Heart right ventricle (tissue), 16 donors: ENCODE measurements at regions not wholly inside any gene's neighbourhood (a gene's known extent, or its start where the extent isn't known, plus 50 kb on each side); places are given as distances from the start of the nearest gene placed in this dataset.

Experiments
- ATAC-seq, 8 donors: fragments of 200-7000 bp; cut with Tn5 transposase; one replicate each; pipeline ENCODE4 v1.9.1; 2020; ENCODE audit warnings: mild to moderate bottlenecking in 8 of 8, moderate library complexity in 8 of 8, moderate number of reproducible peaks in 1 of 8
- DNase-seq, 2 donors: peaks; one replicate each; pipeline ENCODE4 v3.0.0-alpha.2; 2020
- H3K27ac ChIP-seq, 10 donors: fragments of 200-600 bp; sonication (generic) in 2 of 10; one replicate each; pipeline versions ENCODE4 v1.5.0 to v1.8.0; 2020 to 2022; ENCODE audit warnings: mild to moderate bottlenecking in 3 of 10
- H3K27me3 ChIP-seq, 7 donors: fragments of 200-600 bp; one replicate each; pipeline ENCODE4 v1.8.0; 2021 to 2022; ENCODE audit warnings: mild to moderate bottlenecking in 2 of 7
- H3K36me3 ChIP-seq, 9 donors: fragments of 200-600 bp; sonication (generic) in 1 of 9; one replicate each; pipeline versions ENCODE4 v1.5.0 to v1.8.0; 2020 to 2022; ENCODE audit warnings: mild to moderate bottlenecking in 2 of 9
- H3K4me1 ChIP-seq, 9 donors: fragments of 200-600 bp; sonication (generic) in 1 of 9; one replicate each; pipeline versions ENCODE4 v1.5.0 to v1.8.0; 2020 to 2022; ENCODE audit warnings: mild to moderate bottlenecking in 4 of 9
- H3K4me3 ChIP-seq, 10 donors: fragments of 200-600 bp; sonication (generic) in 2 of 10; one replicate each; pipeline versions ENCODE4 v1.5.0 to v1.8.0; 2020 to 2022; ENCODE audit warnings: mild to moderate bottlenecking in 7 of 10, moderate library complexity in 2 of 10
- H3K9me3 ChIP-seq, 11 donors: fragments of 200-600 bp in 10 of 11; sonication (generic) in 2 of 11; one replicate each; pipeline versions ENCODE4 v1.5.0 to v1.8.0; 2013 to 2022; ENCODE audit warnings: mild to moderate bottlenecking in 2 of 11, control low read depth in 1 of 11, moderate library complexity in 1 of 11
- WGBS, 2 donors: extraction: QIAGEN DNeasy Blood & Tissue Kit; methylation state at CpG; one replicate each; pipeline ENCODE4 v1.1.7; 2013; ENCODE audit warnings: inconsistent platforms in 1 of 2; 5-methylcytosine and 5-hydroxymethylcytosine counted together
- intact Hi-C, 10 donors: fragments of 100-400 bp; cut with DNase I; formaldehyde crosslinking; loops; one replicate each; pipeline versions ENCODE4 v1.11.1 to v1.14.2; 2022
- TF ChIP-seq, protein P1 (sequence below), 9 donors: fragments of 200-600 bp; sonication (generic) in 2 of 9; IDR thresholded peaks; one replicate each; pipeline versions ENCODE4 v1.5.0 to v1.8.0; 2021 to 2022; ENCODE audit warnings: antibody characterized with exemption in 9 of 9, mild to moderate bottlenecking in 5 of 9, moderate library complexity in 1 of 9
- donor health status: Arrhythmogenic right ventricular cardiomyopathy.
- donor health status: ischemic (EF 13 %, LVEDD 7.1; RV severe dilation, severe dysfunction).
- donor health status: healthy with polysubstance abuse.
- donor health status: DM: no; HTN: yes; CAD: no.
- donor health status: DM: no; HTN: no; CAD: no.
- donor health status: ischemic (EF 25% LVEDD 6.9; RV normal size, moderate dysfunction).
- donor health status: ischemic (EF 25% LVEDD 5.7; RV mildly dilated, moderate dysfunction).
- donor health status: healthy.
- donor health status: DM: yes; HTN: yes; CAD: no.
- donor health status: Ischemic cardiomyopathy.
- donor health status: ischemic (EF 35%, LVEDD 5.7; RV mildly dilated, moderate dysfunction).
- donor health status: nonischemic (EF 11% LVEDD 7.7; RV severe dilation, severe dysfunction).
- donor health status: DM: yes; HTN: yes; CAD: no.
- donor health status: PGD.
- donor health status: ischemic (EF 29% LVEDD 5.4; RV normal size, mild dysfunction).
- donor health status: nonischemic (EF 23%, LVEDD 6.1; RV moderate dilation, normal function).

GRCh38 chr14:44162197-44162596 lies 344.9 kb downstream of the FSCB start:
- Histone ChIP-seq H3K9me3 (peaks cover 0 to 7% (median 0%) of the 10 kb centered on the region in 11 donors), H3K27me3 (no peaks in the 10 kb centered on the region), H3K27ac (no peak overlapping the region), H3K4me3 (no peak overlapping the region), H3K4me1 (no peaks in the 10 kb centered on the region), H3K36me3 (no peaks in the 10 kb centered on the region)
- DNase-seq (no peak), ATAC-seq (no peak)
- intact Hi-C loops, result no loop called here
- TF ChIP-seq, protein P1, sequence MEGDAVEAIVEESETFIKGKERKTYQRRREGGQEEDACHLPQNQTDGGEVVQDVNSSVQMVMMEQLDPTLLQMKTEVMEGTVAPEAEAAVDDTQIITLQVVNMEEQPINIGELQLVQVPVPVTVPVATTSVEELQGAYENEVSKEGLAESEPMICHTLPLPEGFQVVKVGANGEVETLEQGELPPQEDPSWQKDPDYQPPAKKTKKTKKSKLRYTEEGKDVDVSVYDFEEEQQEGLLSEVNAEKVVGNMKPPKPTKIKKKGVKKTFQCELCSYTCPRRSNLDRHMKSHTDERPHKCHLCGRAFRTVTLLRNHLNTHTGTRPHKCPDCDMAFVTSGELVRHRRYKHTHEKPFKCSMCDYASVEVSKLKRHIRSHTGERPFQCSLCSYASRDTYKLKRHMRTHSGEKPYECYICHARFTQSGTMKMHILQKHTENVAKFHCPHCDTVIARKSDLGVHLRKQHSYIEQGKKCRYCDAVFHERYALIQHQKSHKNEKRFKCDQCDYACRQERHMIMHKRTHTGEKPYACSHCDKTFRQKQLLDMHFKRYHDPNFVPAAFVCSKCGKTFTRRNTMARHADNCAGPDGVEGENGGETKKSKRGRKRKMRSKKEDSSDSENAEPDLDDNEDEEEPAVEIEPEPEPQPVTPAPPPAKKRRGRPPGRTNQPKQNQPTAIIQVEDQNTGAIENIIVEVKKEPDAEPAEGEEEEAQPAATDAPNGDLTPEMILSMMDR (IDR thresholded peaks at IDR 0.05), result no peak
- WGBS, 2 donors, result 78 to 85% methylated on average over 5 of the region's 5 CpGs

- Histone ChIP-seq H3K36me3 (no peaks in the 10 kb centered on the region), H3K9me3 (peaks cover 0 to 33% (median 2%) of the 10 kb centered on the region in 11 donors), H3K4me1 (no peaks in the 10 kb centered on the region), H3K27me3 (no peaks in the 10 kb centered on the region), H3K27ac (no peak overlapping the region), H3K4me3 (no peak overlapping the region)
- TF ChIP-seq, protein P1 (IDR thresholded peaks at IDR 0.05), result no peak
- no peak for DNase-seq
- ATAC-seq, result no peak
- intact Hi-C loops, result no loop called here
Measured at GRCh38 chr14:44154874-44155273, 352.2 kb downstream of the FSCB start.

GRCh38 chr14:44154446-44154845 lies 352.6 kb downstream of the FSCB start:
- Histone ChIP-seq H3K9me3 (peaks cover 0 to 33% (median 2%) of the 10 kb centered on the region in 11 donors), H3K36me3 (no peaks in the 10 kb centered on the region), H3K4me3 (no peak overlapping the region), H3K4me1 (no peaks in the 10 kb centered on the region), H3K27ac (no peak overlapping the region), H3K27me3 (no peaks in the 10 kb centered on the region)
- intact Hi-C loops, result no loop called here
- TF ChIP-seq, protein P1 (IDR thresholded peaks at IDR 0.05), result no peak
- DNase-seq (no peak), ATAC-seq (no peak)
- WGBS, 2 donors, result 92 to 93% methylated on average over 1 of the region's 1 CpG

DNA sequence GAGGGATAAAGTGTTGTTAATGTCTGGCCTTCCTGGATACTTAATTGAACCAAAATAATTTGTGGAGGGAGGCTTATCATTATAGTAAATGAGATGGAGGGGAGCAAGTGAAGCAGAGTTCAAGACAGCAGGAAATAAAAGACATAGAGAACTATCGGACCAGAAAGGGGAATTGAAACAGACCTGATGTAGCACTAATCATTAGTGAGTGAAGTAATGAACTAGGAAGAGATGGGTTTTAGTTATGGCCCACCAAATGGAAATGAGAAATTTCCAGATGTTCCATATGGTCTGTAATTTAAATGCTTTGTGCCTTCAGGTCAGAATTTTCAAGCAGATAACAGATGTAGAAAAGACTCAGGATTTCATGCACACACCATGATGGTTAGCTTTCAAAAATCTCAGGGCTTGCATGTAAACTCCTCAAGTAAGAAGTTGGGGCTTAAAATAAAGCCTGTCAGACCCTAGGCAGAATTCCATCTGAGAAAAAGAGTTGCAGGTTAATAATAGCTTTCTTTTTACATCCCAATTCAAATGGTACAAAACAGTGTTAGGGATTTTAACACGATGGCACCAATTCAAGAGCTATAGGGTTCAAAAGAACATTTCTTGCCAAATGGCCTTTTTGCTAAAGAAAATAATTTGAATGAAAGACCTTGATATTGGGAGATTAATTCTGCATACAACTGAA lies 355.8 kb downstream of the FSCB start:
- H3K4me3 ChIP-seq, result no peak overlapping the region
- WGBS, 2 donors, result 65 to 88% methylated on average over 2 of the region's 2 CpGs
- peaks cover 0 to 28% (median 0%) of the 10 kb centered on the region in 11 donors for H3K9me3 ChIP-seq
- intact Hi-C loops, result no loop called here
- DNase-seq (no peak), ATAC-seq (no peak)
- no peak overlapping the region for H3K27ac ChIP-seq
- no peaks in the 10 kb centered on the region for H3K36me3 ChIP-seq
- TF ChIP-seq, protein P1 (IDR thresholded peaks at IDR 0.05), result no peak
- H3K4me1 ChIP-seq, result no peaks in the 10 kb centered on the region
- H3K27me3 ChIP-seq, result no peaks in the 10 kb centered on the region
